GM12878 (cell line): ENCODE measurements at regions not wholly inside any gene's neighbourhood (a gene's known extent, or its start where the extent isn't known, plus 50 kb on each side); places are given as distances from the start of the nearest gene placed in this dataset.

ENCODE experiments used
- BACH1 ChIP-seq: fragments of 450-650 bp; IDR thresholded peaks from 2 replicates; pipeline ENCODE4 v1.6.1; 2017; ENCODE audit warnings: mild to moderate bottlenecking, borderline replicate concordance
- BRCA1 ChIP-seq: IDR thresholded peaks from 2 replicates; pipeline ENCODE4 v1.6.1; 2011; ENCODE audit warnings: low read depth, low read length, improper control_type of control experiment
- CHD4 ChIP-seq: fragments of 200-600 bp; sonication (generic); IDR thresholded peaks from 2 replicates; pipeline ENCODE4 v1.6.1; 2016; ENCODE audit warnings: mild to moderate bottlenecking
- CTCF ChIP-seq, 3 experiments: IDR thresholded peaks in 2 of 3; conservative IDR thresholded peaks in 1 of 3; 2 replicates each; pipeline ENCODE4 v1.5.1; 2011; ENCODE audit warnings: low read depth in 3 of 3, low read length in 3 of 3, mild to moderate bottlenecking in 3 of 3, control low read depth in 2 of 3, moderate library complexity in 2 of 3, inconsistent platforms in 1 of 3, mixed read lengths in 1 of 3; ENCODE audit not compliant: control insufficient read depth in 2 of 3, insufficient read depth in 1 of 3; ENCODE audit errors: extremely low read depth in 1 of 3
- EZH2 ChIP-seq: IDR thresholded peaks from 2 replicates; pipeline ENCODE4 v1.6.1; 2012; ENCODE audit warnings: low read depth, mild to moderate bottlenecking, control low read depth, inconsistent platforms, low read length, borderline replicate concordance; ENCODE audit not compliant: control insufficient read depth
- MLLT1 ChIP-seq: fragments of 450-650 bp; IDR thresholded peaks from 2 replicates; pipeline ENCODE4 v1.6.1; 2016; ENCODE audit warnings: mild to moderate bottlenecking
- SUZ12 ChIP-seq: fragments of 200-600 bp; sonication (generic); IDR thresholded peaks from one replicate; pipeline ENCODE4 v1.6.1; 2018; ENCODE audit warnings: antibody characterized with exemption, mild to moderate bottlenecking; ENCODE audit not compliant: unreplicated experiment
- ZNF687 ChIP-seq: fragments of 450-650 bp; IDR thresholded peaks from 2 replicates; pipeline ENCODE4 v1.6.1; 2017; ENCODE audit warnings: mild to moderate bottlenecking, moderate library complexity
- TF ChIP-seq, protein P1 (sequence below): fragments of 150-350 bp; IDR thresholded peaks from 2 replicates; pipeline ENCODE4 v1.6.1; 2016; ENCODE audit warnings: low read depth, low read length
- TF ChIP-seq, protein P2 (sequence below): fragments of 450-650 bp; formaldehyde crosslinking; IDR thresholded peaks from 2 replicates; pipeline ENCODE4 v1.5.0; 2022; ENCODE audit warnings: mild to moderate bottlenecking, missing genetic modification characterization

GRCh38 chr2:174683392-174683759 lies 80.9 kb downstream of the CHRNA1 start (continued):
- TF ChIP-seq CHD4 = no peak
- TF ChIP-seq EZH2 = no peak
- TF ChIP-seq, protein P1, sequence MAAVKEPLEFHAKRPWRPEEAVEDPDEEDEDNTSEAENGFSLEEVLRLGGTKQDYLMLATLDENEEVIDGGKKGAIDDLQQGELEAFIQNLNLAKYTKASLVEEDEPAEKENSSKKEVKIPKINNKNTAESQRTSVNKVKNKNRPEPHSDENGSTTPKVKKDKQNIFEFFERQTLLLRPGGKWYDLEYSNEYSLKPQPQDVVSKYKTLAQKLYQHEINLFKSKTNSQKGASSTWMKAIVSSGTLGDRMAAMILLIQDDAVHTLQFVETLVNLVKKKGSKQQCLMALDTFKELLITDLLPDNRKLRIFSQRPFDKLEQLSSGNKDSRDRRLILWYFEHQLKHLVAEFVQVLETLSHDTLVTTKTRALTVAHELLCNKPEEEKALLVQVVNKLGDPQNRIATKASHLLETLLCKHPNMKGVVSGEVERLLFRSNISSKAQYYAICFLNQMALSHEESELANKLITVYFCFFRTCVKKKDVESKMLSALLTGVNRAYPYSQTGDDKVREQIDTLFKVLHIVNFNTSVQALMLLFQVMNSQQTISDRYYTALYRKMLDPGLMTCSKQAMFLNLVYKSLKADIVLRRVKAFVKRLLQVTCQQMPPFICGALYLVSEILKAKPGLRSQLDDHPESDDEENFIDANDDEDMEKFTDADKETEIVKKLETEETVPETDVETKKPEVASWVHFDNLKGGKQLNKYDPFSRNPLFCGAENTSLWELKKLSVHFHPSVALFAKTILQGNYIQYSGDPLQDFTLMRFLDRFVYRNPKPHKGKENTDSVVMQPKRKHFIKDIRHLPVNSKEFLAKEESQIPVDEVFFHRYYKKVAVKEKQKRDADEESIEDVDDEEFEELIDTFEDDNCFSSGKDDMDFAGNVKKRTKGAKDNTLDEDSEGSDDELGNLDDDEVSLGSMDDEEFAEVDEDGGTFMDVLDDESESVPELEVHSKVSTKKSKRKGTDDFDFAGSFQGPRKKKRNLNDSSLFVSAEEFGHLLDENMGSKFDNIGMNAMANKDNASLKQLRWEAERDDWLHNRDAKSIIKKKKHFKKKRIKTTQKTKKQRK = no peak
- no peak for TF ChIP-seq BRCA1
- TF ChIP-seq, protein P2, sequence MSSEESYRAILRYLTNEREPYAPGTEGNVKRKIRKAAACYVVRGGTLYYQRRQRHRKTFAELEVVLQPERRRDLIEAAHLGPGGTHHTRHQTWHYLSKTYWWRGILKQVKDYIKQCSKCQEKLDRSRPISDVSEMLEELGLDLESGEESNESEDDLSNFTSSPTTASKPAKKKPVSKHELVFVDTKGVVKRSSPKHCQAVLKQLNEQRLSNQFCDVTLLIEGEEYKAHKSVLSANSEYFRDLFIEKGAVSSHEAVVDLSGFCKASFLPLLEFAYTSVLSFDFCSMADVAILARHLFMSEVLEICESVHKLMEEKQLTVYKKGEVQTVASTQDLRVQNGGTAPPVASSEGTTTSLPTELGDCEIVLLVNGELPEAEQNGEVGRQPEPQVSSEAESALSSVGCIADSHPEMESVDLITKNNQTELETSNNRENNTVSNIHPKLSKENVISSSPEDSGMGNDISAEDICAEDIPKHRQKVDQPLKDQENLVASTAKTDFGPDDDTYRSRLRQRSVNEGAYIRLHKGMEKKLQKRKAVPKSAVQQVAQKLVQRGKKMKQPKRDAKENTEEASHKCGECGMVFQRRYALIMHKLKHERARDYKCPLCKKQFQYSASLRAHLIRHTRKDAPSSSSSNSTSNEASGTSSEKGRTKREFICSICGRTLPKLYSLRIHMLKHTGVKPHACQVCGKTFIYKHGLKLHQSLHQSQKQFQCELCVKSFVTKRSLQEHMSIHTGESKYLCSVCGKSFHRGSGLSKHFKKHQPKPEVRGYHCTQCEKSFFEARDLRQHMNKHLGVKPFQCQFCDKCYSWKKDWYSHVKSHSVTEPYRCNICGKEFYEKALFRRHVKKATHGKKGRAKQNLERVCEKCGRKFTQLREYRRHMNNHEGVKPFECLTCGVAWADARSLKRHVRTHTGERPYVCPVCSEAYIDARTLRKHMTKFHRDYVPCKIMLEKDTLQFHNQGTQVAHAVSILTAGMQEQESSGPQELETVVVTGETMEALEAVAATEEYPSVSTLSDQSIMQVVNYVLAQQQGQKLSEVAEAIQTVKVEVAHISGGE (CRISPR knock-in tag) = no peak
- no peak for TF ChIP-seq BACH1
- peak; percentile 19 to 38 (median 20); a peak in 4 of 6 replicates for TF ChIP-seq CTCF (IDR thresholded peaks at IDR 0.05 in 2 of 3, conservative IDR thresholded peaks at IDR 0.05 in 1 of 3; ENCODE audit: control insufficient read depth in 2 of 3, extremely low read depth in 1 of 3, insufficient read depth in 1 of 3, low read depth in 3 of 3, low read length in 3 of 3)
- no peak for TF ChIP-seq SUZ12
- 0 out of 2 replicates have a peak, but pooled peaks have one; percentile 33 for TF ChIP-seq ZNF687
- no peak for TF ChIP-seq MLLT1
